GM21526 (cell line): ENCODE measurements at regions not wholly inside any gene's neighbourhood (a gene's known extent, or its start where the extent isn't known, plus 50 kb on each side); places are given as distances from the start of the nearest gene placed in this dataset.

Source experiments
- ATAC-seq: cut with Tn5 transposase; IDR thresholded peaks from one replicate; pipeline ENCODE4 v1.9.1; 2021; ENCODE audit warnings: moderate library complexity; ENCODE audit not compliant: unreplicated experiment, low FRiP score

DNA sequence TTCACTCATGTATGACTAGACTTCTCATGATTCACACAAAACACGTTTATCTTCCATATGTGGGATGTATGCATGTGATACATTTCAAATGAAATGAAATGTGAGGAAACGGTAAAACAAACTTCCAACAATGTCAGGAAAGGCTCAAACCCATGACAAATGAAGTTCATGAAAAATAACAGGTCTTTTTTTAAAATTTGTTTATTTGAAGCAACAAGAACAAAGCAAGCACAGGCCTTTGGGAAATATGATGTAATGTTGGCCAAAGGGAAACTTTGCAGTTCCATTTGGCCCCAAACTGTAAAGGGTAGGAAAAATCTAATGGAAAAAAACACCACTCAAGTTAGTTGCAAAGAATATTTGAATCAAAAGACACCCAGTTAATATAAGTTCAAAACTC lies 463.8 kb upstream of the ARGLU1 start:
- ATAC-seq: no peak

DNA sequence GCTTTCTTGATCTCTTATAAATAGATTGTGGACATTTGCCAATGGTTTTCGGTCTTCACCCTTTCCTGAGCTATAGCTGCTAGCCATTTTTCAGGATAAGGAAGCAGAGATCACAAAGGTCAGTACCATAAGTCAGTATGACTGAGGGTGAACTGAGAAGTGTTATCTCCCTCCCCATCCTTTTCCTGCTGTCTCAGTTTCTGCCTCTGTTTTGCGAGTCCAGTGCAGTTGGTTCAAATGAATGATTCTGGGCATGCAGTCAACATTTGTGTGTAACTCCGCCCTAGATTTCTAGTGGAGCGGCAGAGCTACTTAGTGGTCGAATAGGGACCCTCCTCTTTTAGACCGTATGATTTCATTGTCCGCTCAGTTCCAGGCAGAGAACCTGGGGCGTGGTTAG lies 460.8 kb upstream of the ARGLU1 start:
- ATAC-seq: no peak

DNA sequence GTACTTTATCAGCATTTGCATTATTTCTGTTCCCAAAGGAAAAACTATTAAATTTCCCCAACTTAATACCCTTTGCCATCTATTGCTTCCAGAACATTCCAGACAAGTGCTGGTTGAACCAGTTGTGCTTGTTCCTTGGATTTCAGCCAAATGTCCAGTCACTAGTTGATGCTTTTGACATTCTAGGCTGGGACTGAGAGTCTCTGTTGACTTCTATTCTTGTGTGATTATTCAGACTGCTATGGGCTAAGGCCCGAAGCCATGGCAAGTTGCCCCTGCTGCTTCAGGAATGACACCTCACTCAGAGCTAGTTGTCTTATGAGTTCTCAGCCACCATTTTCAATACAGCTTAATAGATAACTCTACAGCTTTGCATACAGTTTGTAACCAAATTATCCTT lies 458.1 kb upstream of the ARGLU1 start:
- no peak for ATAC-seq

DNA sequence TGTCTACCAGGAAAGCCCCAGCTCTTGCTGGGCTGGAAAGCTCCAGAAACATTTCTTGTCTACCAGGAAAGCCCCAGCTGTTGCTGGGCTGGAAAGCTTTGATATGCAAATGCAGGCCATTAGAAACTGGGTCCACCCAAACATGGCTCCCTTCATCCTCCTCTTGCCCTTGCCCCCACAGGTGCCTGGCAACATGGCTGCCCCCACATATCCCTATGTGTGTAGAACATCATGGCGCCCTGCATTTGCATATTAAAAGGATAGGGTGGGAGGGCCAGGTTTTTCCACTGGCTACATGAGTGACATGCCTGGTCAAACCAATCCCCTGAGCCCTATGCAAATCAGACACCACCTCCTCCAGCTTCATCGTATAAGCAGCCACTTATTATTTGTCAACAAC lies 455.4 kb upstream of the ARGLU1 start:
- ATAC-seq: no peak

DNA sequence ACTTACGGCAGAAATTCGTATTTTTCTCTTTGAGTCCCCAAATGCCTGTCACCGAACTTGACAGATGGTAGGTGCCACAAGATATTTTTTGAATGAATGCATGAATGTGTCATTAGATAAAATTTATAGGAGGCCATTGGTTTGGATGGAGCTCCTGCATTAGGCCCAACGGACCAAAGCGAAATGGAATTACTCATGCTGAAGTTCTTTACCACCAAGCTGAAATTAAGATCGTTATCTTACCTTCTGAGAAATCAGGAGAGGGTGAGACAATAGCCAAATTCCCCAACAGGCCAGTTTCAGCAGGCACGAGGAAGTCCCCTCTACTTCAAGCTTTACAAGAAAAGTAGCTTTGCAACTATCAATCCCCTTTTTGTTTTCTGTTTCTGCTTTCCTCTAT lies 452.5 kb upstream of the ARGLU1 start:
- ATAC-seq: no peak

DNA sequence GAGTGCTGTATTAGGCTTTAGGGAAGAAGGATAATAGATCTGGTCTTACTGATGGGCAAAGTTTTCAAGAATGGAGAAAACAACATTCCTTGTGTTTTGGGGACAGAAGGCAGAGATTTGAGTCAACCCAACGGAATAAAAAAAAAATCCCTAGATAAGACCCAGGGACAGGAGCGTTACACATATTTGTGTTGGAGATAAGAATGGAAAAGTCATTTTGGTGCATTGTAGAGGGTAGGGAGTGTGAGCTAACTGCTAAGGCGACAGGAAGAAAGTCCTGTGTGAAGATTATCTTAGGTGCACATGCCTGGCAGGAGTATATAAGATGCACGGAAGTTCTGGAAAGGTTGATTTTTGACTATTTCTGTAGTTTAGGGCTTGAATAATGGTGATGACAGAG lies 450.3 kb upstream of the ARGLU1 start:
- ATAC-seq: no peak

DNA sequence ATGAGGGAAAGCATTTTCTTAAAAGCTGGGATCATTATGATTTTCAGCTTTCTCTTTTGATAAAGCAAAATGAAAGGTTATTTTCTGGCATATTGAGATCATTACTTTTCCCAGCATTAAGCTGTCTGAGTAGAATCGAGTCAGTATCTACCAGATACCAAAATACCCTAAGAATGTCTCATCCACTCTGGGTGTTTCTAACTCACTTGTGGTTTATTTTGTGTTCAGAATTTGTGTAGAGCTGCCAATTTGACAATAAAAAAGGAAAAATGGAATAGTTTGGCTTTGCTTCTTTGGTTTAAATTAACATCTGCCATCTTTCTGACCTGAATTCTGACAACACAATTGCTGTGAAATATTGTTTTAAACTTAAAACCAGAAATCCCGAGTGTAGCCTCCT lies 438.7 kb upstream of the ARGLU1 start:
- ATAC-seq: no peak

DNA sequence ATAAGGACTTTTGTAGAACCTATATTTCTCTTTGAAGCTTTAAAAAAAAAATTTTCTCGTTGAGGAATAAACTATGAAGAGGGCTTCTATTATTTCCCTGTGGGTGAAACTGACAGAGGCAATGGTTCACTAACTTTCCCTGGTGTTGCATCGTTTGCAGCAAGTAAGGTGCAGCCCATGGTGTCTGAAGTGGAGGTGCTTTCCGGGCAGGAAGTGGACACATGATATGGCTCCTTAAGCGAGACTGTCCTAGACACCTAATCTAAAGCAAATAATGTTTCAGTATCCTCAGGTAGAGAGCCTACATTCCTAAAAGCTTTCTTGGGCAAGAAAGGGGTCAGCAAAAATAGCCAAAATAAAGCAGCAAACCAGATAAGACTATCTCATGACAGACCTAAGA lies 437.6 kb upstream of the ARGLU1 start:
- ATAC-seq: no peak

DNA sequence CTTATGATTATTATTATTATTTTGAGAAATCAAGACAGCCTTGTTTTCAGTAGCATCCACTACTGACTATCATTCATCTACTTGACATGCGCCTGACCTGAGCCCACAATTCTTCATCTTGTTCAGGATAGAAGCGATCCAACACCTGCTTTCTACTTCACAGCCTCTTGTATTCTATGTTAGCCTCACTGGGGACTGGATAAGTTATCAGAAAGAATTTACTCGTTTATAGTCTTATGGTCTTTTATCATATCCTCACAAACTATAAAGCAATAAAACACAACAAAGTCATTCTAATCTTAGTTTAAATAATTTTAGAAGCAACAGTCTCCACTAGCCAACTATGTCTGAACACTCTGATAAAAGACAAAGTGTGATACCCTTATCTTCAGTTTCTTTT lies 436.0 kb upstream of the ARGLU1 start:
- no peak for ATAC-seq

DNA sequence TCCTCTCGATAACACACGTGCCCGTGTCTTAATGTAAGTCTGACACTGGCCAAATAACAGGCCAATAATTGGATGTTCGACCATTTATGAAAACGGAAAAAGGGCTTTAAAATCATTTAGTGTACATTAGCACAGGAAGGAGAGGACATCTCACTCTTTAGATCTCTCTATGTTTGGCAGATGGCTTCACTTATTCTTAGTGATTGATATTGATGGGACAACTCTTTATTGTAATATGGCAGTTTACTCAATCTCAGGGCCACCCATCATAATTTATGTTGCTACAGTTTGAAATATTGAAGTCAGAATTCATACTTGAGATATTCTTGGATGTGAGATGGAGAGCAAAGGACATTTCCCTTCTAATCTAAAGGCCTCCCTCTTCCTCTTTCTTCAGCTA lies 430.7 kb upstream of the ARGLU1 start:
- no peak for ATAC-seq

DNA sequence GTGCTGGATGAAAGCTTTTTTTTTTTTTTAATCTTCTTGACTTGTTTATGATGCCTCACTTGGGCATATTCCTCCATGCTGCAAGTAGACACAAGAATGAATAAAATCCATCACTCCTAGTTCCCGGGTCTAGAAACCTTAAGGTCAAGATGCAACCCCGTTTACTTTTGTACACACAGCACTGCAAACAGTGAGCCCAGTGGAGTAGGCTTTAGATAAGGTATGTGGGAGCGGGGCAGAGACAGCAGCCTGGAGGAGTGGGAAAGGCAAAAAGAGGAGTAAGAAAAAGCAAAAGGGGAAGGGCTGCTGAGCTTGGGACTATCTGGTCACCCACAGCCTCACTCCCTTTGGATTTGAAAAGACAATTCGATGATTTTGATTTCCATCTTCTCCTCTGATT lies 429.8 kb upstream of the ARGLU1 start:
- ATAC-seq: no peak

DNA sequence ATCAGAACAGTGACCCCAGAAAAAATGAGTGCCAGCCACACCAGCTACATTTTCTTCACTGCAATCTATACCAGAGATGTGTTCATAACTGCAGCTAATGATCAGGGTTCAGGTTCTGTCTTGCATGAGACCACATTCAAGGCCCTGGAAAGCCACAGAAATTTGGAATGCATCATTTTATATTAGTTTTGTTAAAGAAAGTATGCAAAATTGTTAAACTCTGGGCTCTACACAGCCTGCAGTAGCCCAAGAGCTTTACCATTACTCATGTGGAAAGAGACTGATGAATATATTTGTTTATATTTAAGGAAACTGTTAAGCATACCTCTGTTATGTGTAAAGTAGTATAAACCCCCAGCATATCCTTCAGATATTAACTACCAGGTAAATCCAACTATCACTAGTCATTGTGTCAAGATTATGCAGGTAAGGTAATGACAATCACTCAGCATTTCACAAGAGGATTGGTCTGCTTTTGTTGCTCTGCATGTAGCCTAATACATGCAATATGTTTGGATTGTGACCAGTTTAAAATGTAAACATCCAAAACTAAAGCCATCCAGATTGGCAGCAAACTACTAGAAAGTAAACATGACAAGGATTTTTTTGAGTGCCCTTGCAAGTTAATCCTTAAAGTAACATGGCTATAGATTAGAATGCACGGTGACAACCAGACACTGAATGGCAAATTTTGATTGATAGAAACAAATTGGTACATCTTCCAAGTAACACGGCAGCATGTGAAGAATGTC lies 429.1 kb upstream of the ARGLU1 start:
- no peak for ATAC-seq

DNA sequence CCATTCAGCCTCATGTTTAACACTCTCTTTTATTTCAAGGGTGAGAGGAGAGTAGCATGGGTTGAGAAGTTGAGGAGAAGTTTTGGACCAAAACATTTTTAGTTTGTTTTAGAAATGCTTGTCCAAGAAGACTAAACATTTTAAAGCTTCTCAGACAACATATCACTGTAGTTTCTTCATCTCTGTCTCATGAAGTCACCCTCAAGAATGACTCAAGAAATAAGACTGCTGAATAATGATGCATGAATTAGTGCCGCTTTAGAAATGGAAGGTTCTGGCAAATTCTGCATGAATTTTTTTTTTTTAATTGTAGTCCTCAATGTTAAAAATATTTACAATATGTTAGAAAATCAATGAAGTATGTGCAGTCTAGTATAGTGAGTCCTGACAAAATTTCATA lies 422.7 kb upstream of the ARGLU1 start:
- no peak for ATAC-seq

DNA sequence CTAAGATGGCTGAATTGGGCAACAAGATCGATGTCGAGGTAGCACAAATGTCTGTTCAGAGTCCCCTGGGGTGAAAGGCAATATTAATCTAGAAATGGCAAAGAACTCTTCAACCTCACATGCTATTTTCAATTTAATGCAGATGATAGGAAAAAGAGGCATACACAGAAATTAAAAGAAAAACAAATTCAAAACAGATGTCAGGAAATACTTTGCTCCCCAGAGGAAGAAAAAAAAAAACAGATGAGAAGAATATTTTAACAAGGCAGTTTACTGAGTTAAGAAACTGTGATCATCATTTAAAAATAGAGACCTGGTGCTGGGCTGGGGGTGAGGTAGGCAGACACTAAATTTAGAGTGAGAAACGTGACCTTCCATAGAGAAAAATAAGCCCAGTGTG lies 421.9 kb upstream of the ARGLU1 start:
- ATAC-seq: no peak

DNA sequence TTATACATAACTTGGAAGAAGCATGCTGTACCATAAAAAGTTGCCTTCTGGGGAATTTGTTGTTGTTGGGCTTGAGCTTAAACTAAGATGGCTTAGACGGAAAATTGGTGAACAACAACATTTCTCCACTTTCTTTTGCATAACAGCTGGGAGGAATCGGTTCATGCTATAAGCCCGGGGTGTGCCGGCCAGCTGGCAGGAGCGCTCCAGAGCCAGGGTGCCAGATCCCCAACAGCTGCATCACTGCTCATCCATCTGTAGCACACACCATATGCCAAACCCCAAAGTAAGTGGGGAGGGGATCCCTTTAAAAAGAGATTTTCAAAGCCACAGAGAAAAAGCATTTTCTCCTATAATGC lies 419.5 kb upstream of the ARGLU1 start:
- ATAC-seq: no peak

DNA sequence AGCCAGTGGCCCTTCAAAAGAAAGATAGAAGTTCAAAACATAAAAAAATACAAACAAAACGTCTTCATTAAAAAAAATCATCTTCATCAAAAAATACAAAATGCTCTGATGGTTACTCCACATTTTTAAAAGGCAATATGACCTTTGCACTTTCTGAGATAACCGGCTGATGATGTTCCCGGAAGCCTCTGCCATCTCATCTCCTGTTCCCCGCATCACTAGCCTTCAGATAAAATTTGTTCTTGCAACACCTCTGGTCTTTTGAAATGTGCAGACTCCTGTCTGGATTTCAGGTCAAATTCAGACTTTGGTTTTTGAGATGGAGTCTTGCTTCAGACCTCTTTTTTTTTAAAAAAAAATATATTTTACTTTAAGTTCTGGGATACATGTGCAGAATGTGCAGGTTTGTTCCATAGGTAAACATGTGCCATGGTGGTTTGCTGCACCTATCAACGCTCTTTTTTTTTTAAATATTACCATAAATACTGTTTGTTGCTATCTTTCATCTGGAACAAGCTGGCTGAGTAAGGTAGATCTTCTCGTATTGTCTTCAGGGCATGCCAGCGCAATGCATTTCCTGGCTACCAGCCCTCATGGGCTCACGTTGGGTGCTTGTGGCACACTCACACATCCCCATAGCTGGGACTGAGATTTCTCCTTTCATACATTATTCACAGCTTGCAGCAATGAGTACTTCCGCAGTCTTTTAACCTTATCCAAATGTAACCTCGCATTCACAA lies 418.9 kb upstream of the ARGLU1 start:
- ATAC-seq: no peak

DNA sequence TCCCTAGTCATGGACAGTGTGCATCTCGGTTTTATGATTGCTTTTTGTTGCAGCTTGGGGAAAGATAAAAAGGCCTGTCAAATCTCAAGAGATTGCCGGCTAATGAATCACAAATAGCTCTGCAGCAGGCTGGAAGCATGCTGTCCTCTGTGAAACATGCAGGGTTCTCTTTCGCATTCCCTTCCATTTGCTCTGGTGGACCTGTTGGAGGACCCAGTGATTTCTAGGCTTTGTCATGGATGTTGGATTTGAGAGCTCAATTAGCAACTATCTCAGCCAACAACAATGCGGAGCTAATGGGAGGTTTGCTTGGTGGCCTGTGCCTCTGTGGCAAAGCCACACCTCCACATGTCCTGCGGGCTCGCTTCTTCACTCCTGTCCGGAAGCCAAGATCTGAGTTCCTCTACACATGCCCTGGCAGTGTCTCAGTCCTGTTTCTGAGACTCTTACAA lies 418.1 kb upstream of the ARGLU1 start:
- no peak for ATAC-seq

DNA sequence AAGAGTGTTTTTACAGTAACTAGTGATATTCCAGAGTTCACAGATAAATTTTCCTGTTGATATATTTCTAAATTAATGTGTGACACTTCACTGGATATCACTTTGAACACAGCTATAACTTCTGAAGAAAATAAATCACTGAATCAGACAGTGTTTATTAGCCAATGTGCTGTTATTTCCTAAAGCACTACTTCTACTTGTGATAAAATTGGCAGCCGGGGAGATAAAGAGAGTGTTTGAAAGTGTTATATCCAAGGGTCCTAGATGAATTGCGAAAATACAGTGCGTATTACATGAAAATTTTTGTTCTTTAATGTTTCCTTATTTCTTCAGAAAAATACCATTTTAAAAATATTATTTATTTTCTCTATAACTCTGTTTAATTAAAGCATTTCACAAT lies 417.5 kb upstream of the ARGLU1 start:
- no peak for ATAC-seq

DNA sequence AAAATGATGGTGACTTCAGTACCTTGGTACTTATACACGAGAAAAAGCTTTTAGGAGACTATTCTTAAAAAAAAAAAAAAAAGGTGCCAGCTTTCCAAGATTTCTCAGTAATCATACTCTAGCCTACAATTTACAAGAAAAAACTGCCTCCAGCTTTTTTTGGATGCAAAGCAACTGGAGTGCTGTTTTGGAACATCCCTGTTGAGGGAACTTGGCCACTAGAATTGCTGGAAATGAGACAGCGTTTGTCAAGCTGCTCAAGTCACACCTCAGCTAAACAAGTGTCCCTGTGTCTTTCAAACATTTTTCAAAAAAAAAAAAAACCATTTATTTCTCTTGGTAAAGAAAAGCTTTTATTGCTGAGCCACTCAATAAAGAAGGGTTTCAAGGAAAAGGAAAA lies 413.1 kb upstream of the ARGLU1 start:
- ATAC-seq: no peak

DNA sequence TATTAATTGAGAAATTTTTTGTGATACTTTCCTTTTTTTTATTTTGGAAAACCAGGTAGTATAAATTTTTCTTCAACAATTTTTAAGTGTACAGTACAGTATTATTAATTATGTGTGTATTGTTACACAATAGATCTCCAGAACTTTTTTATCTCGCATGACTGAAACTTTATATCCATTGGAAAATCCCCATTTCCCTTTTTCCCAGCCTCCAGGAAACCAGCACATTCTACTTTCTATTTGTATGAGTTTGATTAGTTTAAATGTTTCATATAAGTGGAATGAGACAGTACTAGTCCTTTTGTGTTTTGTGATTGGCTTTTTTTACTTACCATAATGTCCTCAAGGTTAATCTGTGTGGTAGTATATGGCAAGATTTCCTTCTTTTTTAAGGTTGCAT lies 399.5 kb upstream of the ARGLU1 start:
- ATAC-seq: no peak

DNA sequence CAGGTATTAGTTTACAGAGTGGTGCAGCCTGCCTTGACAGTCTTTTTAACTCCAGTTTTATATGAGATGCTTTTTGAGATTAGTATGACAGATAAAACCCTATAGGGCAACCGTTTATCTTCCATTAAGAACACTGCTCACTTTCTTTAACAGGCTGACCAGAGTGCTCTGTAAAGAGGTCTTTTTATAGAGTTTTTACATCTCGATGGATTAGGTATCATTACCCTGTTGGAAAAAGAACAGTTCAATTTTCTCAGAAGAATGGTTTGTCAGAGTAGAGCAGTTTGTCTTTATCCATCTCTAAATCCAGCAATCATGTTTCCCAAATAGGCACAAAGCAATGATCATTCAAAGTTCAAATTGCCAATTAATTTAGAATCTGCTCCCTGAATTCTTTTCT lies 395.2 kb upstream of the ARGLU1 start:
- no peak for ATAC-seq

DNA sequence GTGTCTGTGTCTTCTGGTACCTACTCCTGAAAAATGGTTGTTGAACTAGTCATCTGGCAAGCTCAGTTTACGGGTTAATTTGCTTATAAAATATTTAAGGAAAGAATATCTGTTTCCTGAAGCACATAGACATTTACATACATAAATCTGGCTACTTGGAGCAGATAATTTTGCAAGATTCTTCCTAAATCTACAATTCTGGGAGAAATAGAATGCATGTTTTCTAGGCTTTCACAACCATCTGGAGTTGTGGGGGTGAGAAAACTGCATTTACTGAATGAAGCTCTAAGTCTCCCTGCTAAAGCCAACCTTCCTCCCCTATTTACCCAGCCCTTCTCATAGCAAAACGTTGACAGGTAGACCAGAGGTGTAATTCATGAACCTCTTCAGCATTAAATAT lies 393.7 kb upstream of the ARGLU1 start:
- no peak for ATAC-seq
